Central memory CD8-positive, alpha-beta T cell (primary cell): ENCODE measurements at regions not wholly inside any gene's neighbourhood (a gene's known extent, or its start where the extent isn't known, plus 50 kb on each side); places are given as distances from the start of the nearest gene placed in this dataset.

Experiments
- ATAC-seq: fragments of 150-1000 bp; cut with Tn5 transposase; replicated peaks from 2 replicates; pipeline ENCODE4 v1.10.0; 2022; ENCODE audit warnings: mild to moderate bottlenecking, moderate FRiP score, moderate number of reproducible peaks; ENCODE audit not compliant: poor library complexity, severe bottlenecking; ENCODE audit errors: extremely low read depth
- DNase-seq, 2 donors: peaks; one replicate each; pipeline ENCODE4 v3.0.0; 2021; ENCODE audit warnings: low spot score in 2 of 2
- H3K27ac Mint-ChIP-seq: one replicate; pipeline ENCODE4 v1.8.0; 2022; ENCODE audit warnings: low read depth, mild to moderate bottlenecking, moderate library complexity, mixed read lengths
- H3K27me3 Mint-ChIP-seq: one replicate; pipeline ENCODE4 v1.8.0; 2022; ENCODE audit warnings: mixed read lengths
- H3K36me3 Mint-ChIP-seq: one replicate; pipeline ENCODE4 v1.8.0; 2022; ENCODE audit warnings: mild to moderate bottlenecking, moderate library complexity, mixed read lengths; ENCODE audit not compliant: insufficient read depth
- H3K4me1 Mint-ChIP-seq: one replicate; pipeline ENCODE4 v1.8.0; 2022; ENCODE audit warnings: mixed read lengths
- H3K4me3 Mint-ChIP-seq: one replicate; pipeline ENCODE4 v1.8.0; 2022; ENCODE audit warnings: mild to moderate bottlenecking, moderate library complexity, mixed read lengths
- H3K9me3 Mint-ChIP-seq: one replicate; pipeline ENCODE4 v1.8.0; 2022; ENCODE audit warnings: mixed read lengths

DNA sequence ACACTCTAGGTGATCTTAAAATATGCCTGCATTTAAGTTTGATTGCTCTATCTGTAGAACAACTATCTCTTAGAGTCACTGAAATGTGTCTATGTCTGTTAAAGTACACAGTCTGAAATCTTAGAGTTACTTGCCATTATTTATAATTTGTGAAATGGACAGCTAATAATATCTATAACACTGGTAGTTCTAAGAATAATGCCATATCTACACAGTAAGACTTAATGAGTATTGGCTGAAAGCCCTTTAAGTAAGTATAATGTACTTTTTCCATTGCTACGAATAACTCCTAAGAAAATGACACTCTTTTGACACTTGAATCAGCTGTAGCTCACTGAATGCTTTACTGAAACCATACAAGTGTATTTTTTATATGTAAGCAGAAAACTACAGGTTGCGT lies 567.4 kb upstream of the PCDH15 start:
- ATAC-seq (no peak), DNase-seq (no peak)
- no peaks in the 10 kb centered on the region for H3K36me3 Mint-ChIP-seq
- no peaks in the 10 kb centered on the region for H3K4me1 Mint-ChIP-seq
- no peaks in the 10 kb centered on the region for H3K27me3 Mint-ChIP-seq
- H3K9me3 Mint-ChIP-seq: peaks cover 13% of the 10 kb centered on the region
- no peak overlapping the region for H3K27ac Mint-ChIP-seq
- H3K4me3 Mint-ChIP-seq: no peak overlapping the region

DNA sequence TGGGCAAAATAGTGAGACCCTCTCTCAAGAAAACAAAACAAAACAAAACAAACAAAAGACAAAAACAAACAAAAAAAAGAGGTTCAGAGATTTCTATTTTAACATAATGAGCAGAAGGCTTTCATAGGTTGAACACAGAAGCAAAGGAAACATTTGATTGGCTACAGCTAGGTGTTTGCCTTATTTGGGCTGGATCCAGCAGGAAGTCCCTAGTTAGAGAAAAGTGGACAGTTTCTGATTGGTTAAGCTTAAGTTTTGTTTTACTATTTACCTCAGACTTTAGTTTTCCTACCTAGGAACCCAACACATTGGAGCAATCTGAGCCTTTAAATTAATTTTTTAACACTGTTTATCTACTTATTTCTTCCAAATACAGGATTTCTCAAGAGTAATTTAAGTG lies 566.5 kb upstream of the PCDH15 start:
- Mint-ChIP-seq H3K27ac (no peak overlapping the region), H3K4me3 (no peak overlapping the region), H3K36me3 (no peaks in the 10 kb centered on the region), H3K27me3 (no peaks in the 10 kb centered on the region), H3K4me1 (no peaks in the 10 kb centered on the region), H3K9me3 (peaks cover 16% of the 10 kb centered on the region)
- ATAC-seq (no peak), DNase-seq (no peak)

DNA sequence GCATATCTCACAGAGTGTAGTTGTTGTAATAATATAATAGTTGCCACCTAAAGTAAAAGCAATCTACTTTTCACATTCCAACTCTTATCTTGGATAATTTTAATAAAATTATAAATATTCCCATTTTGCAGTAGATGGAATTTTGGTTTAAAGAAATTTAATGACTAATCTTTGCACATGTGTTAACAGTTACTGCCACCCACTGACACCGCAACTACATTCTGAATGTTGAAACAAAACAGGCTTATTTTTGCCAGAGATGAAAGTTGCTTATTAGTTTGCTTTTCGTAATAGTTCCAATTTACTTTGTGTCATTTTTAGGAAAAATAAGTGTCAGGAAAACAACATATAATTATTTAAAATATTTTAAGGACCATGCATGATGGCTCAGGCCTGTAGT lies 557.5 kb upstream of the PCDH15 start:
- no peak for DNase-seq
- no peaks in the 10 kb centered on the region for H3K27me3 Mint-ChIP-seq
- peaks cover 18% of the 10 kb centered on the region for H3K9me3 Mint-ChIP-seq

DNA sequence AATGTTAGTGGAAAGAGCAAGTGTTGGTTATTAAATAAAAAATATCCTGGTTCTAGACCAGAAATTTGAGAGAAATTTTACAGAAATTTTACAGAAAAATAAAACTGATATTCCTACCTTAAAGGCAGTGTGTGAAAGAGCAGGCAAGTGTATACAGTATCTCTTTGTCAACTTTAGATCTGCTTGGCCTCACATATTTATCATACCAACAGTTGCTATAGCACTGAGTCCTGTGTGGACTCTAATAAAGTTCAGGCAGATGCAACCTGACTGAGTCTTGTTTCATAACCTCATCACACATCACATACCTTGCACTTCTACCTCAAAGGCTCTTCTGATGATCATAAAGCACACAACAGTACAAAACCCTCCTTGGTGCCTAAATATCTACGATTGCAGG lies 552.4 kb upstream of the PCDH15 start:
- DNase-seq (no peak), ATAC-seq (no peak)
- H3K27me3 Mint-ChIP-seq: no peaks in the 10 kb centered on the region
- H3K27ac Mint-ChIP-seq: no peak overlapping the region
- H3K36me3 Mint-ChIP-seq: peaks cover 2% of the 10 kb centered on the region
- no peak overlapping the region for H3K4me3 Mint-ChIP-seq
- H3K4me1 Mint-ChIP-seq: no peaks in the 10 kb centered on the region
- H3K9me3 Mint-ChIP-seq: peaks cover 20% of the 10 kb centered on the region

More for the DNA sequence above, 557.5 kb upstream of the PCDH15 start:
- ATAC-seq: no peak
- Mint-ChIP-seq H3K4me3 (no peak overlapping the region), H3K36me3 (peaks cover 2% of the 10 kb centered on the region), H3K27ac (no peak overlapping the region), H3K4me1 (no peaks in the 10 kb centered on the region)

DNA sequence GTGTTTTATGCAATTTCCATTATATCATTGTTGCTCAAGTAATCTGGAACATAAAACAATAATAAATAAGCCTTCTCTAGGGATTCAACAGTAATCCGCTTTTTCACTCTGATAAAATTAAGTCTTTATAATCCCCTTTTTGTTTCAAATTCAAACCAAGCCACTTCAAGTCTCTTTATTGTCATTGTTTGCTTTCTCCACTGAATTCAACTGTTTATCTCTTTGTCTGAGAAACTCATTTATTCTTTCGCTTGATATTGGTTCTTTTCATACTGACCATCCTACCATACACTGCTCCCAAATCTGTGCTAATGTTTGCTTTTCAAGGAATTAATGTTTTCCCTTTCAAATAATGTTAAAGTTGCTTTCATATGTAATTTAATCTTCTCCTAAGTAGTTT lies 550.4 kb upstream of the PCDH15 start:
- H3K4me3 Mint-ChIP-seq: no peak overlapping the region
- no peak overlapping the region for H3K27ac Mint-ChIP-seq
- H3K4me1 Mint-ChIP-seq: no peaks in the 10 kb centered on the region
- H3K27me3 Mint-ChIP-seq: no peaks in the 10 kb centered on the region
- ATAC-seq (no peak), DNase-seq (no peak)
- peaks cover 2% of the 10 kb centered on the region for H3K36me3 Mint-ChIP-seq
- H3K9me3 Mint-ChIP-seq: peaks cover 20% of the 10 kb centered on the region

DNA sequence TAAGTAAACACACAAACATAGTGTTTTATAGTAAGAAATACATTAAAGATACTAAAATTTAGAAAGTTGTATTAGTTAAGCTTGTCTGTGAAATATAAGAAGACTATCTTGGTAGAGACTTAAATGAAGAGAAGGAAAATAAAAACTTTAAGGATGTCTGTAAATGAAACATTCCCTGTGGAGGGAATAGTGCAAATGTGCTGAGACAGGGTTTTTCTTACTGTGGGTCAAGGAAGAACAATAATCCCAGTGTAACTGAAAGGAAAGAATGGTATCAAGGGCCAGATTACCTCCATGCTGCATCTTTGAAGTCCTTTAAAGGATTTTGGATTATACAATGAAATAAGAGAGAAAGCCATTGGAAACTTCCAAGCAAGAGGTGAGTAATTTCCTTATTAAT lies 547.5 kb upstream of the PCDH15 start:
- Mint-ChIP-seq H3K36me3 (no peaks in the 10 kb centered on the region), H3K27ac (no peak overlapping the region), H3K27me3 (no peaks in the 10 kb centered on the region), H3K4me3 (no peak overlapping the region), H3K9me3 (peaks cover 22% of the 10 kb centered on the region), H3K4me1 (no peaks in the 10 kb centered on the region)
- ATAC-seq (no peak), DNase-seq (no peak)

DNA sequence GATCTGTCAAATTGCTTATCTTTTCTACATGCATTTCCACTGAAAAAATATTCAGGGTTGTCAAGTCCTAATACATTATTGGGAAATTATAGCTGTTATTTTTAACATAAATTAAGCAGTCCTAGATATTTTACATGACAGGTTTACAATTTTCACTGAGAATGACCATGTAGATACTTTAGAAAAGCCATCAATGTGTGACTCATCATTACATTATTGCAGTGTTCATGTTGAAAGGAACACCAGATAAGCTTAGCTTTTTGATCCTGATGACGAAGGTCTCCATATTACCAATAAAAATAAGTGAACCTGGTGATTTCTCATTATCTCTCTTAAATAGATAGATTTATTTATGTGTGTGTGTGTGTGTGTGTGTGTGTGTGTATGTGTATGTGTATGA lies 529.5 kb upstream of the PCDH15 start:
- H3K9me3 Mint-ChIP-seq: peaks cover 24% of the 10 kb centered on the region
- no peaks in the 10 kb centered on the region for H3K27me3 Mint-ChIP-seq
- no peak overlapping the region for H3K4me3 Mint-ChIP-seq
- H3K27ac Mint-ChIP-seq: no peak overlapping the region
- no peaks in the 10 kb centered on the region for H3K4me1 Mint-ChIP-seq
- no peaks in the 10 kb centered on the region for H3K36me3 Mint-ChIP-seq
- DNase-seq: no peak
- no peak for ATAC-seq

DNA sequence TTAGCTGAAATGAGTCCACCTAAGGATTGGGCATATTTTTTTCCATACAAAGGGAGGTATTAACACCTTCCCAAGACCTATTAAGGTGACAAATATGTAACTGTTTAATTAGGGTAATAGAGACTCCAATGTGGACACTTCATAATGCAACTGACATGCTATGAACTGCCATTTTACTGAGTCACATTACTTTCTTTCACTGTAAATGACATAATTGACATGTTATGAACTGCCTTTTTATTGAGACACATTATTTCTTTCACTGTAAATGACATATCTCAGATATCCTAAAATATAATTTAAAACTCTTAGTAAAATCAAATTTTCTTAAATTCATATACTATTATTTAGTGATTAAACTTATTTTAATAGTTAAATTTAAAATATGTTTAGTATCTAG lies 528.8 kb upstream of the PCDH15 start:
- ATAC-seq (no peak), DNase-seq (no peak)
- peaks cover 23% of the 10 kb centered on the region for H3K9me3 Mint-ChIP-seq
- H3K27me3 Mint-ChIP-seq: no peaks in the 10 kb centered on the region
- no peaks in the 10 kb centered on the region for H3K4me1 Mint-ChIP-seq
- H3K27ac Mint-ChIP-seq: no peak overlapping the region
- H3K4me3 Mint-ChIP-seq: no peak overlapping the region
- H3K36me3 Mint-ChIP-seq: no peaks in the 10 kb centered on the region

DNA sequence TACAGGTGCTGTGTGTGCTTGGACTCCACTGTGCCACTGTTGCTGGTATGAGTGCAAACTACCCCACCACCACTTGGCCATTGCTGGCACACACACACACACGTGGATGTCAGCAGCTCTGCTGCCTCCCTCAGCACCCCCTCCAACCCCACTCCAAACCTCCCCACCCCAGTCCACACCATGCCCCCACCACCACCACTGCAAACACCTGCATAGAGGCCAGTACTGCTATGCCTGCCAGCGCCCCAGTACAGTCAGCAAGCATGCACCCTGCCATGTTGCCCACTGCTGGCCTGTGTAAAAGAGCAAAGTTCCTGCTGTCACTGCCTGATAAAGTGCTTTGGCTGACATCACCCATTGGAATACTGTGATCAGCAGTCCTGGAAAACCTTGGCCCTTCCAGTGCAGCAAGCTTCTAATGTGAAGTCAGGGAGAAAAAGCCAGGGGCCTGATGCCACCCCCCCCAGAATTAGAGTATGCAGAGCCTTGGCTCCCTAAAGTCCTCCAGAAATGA lies 519.2 kb upstream of the PCDH15 start:
- no peak overlapping the region for H3K27ac Mint-ChIP-seq
- H3K4me3 Mint-ChIP-seq: no peak overlapping the region
- H3K36me3 Mint-ChIP-seq: peaks cover 2% of the 10 kb centered on the region
- ATAC-seq (no peak), DNase-seq (no peak)
- H3K9me3 Mint-ChIP-seq: peaks cover 21% of the 10 kb centered on the region
- H3K4me1 Mint-ChIP-seq: no peaks in the 10 kb centered on the region
- no peaks in the 10 kb centered on the region for H3K27me3 Mint-ChIP-seq

DNA sequence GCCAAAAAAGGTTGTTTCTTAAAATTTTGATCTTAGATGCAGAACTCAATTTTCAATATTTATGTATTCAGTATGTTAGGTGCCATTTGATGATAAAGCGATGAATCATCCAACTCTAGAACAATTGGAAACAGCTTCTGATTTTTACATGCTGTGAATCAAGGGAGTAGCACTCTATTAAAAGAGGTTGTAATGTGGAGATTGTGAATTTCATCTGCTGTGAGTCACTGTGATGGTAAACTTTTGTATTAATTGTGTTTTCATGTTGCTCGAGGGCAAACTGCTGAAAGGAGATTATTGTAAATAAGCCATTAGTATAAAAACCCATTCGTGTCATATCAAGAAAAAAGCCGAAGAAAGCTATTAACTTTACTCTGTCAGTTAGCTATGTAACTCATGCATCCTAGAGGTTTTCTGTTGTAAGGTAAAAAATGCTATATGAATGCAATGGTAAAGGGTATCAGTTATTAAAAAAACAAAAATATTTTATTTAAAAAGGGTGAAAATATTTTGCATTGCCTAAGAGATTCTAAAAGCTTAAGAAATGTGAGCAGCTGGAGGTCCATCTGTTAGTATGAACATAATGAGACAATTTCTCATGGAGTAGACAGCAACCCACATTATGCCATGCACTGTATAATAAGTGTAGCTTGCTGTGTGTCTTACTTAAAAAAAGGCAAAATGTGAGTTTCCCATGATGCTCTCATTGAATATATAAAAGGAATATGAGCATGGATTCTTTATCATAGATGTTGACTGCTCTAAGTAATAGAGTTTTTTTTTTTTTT lies 511.0 kb upstream of the PCDH15 start:
- H3K36me3 Mint-ChIP-seq: no peaks in the 10 kb centered on the region
- ATAC-seq (no peak), DNase-seq (no peak)
- no peak overlapping the region for H3K27ac Mint-ChIP-seq
- H3K4me3 Mint-ChIP-seq: no peak overlapping the region
- H3K9me3 Mint-ChIP-seq: peaks cover 9% of the 10 kb centered on the region
- no peaks in the 10 kb centered on the region for H3K4me1 Mint-ChIP-seq
- no peaks in the 10 kb centered on the region for H3K27me3 Mint-ChIP-seq

DNA sequence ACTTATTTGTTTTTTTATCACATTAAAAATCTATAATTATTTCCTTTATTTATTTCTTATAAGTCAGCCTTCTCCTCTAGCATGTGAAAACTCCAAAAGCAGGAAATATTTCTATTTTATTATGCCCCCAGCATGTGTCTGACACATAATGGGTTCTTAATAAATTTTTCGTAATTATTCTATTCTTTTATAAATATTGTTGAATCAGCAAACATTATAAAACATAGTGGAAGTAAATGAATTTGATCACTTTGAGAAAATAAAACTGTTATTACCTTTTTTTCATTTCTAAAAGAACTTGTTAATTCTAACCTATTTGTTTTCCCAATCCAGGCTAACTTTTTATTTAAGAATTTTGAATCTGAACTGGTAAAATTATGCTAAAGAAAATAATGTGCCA lies 509.1 kb upstream of the PCDH15 start:
- no peak for ATAC-seq

DNA sequence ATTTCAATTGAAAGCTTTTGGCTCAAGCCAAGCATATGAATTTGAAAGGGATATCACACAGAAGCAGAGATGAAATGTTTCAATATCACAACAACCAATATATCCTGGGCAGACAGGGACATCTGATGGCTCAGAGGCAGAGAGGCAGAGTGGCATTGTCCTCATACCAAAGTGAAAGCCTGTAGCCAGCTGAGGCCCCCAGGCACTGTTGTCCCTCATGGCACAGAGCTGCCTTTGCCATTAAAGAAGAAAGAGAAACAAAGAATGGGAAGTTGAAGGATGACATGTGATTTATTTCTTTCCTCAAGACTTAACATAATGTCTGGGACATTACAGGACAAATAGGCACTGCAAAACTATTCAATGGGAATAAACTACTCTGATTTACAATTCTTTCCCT lies 504.3 kb upstream of the PCDH15 start:
- H3K9me3 Mint-ChIP-seq: peaks cover 6% of the 10 kb centered on the region
- ATAC-seq (no peak), DNase-seq (no peak)

More for the DNA sequence above, 509.1 kb upstream of the PCDH15 start:
- Mint-ChIP-seq H3K4me1 (no peaks in the 10 kb centered on the region), H3K36me3 (no peaks in the 10 kb centered on the region), H3K9me3 (peaks cover 14% of the 10 kb centered on the region), H3K4me3 (no peak overlapping the region), H3K27me3 (no peaks in the 10 kb centered on the region), H3K27ac (no peak overlapping the region)
- no peak for DNase-seq

DNA sequence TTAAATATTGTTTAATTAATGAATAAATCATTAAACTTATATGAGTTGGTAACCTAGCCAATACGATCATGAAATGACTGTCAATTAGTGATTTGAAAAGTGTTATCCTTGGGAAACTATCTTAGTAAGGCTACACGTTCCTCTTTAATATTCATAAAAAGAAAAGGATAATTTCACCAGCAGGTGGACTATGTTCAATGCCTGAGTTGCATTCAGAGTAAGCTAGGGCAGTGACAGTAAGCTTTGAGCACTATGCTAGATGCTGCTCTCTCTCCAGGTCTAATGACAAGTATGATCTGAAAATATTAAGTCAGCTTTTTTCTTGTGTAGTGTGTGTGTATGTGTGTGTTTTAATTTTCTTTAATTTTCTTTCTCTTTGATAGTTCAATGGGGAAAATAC lies 486.3 kb upstream of the PCDH15 start:
- ATAC-seq (no peak), DNase-seq (no peak)
- no peak overlapping the region for H3K27ac Mint-ChIP-seq
- H3K4me1 Mint-ChIP-seq: no peaks in the 10 kb centered on the region
- H3K36me3 Mint-ChIP-seq: no peaks in the 10 kb centered on the region
- H3K4me3 Mint-ChIP-seq: no peak overlapping the region
- H3K9me3 Mint-ChIP-seq: peaks cover 19% of the 10 kb centered on the region
- no peaks in the 10 kb centered on the region for H3K27me3 Mint-ChIP-seq

More for the DNA sequence above, 504.3 kb upstream of the PCDH15 start:
- H3K36me3 Mint-ChIP-seq: no peaks in the 10 kb centered on the region
- no peak overlapping the region for H3K4me3 Mint-ChIP-seq
- H3K4me1 Mint-ChIP-seq: no peaks in the 10 kb centered on the region
- H3K27me3 Mint-ChIP-seq: no peaks in the 10 kb centered on the region
- no peak overlapping the region for H3K27ac Mint-ChIP-seq
